ENCODE measurements at regions not wholly inside any gene's neighbourhood (a gene's known extent, or its start where the extent isn't known, plus 50 kb on each side); places are given as distances from the start of the nearest gene placed in this dataset.

DNA sequence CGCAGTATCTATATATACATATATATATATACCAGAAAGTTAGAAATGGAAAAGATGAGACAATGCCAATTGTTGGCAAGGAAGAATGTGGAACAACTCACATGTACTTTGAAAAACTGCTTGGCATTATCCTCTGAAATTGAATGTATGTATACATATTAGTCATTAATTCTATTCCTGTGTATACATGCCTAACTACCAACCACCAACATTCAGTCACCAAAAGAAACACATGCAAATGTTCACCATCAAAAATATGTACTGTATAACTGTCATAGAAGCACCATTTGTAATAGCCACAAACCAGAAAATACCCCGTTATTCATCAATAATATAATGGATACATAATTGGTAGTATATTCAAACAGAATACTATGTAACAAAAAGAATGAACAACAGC is 330.2 kb upstream of the GRAMD2B start:
- TF ChIP-seq, protein P1, sequence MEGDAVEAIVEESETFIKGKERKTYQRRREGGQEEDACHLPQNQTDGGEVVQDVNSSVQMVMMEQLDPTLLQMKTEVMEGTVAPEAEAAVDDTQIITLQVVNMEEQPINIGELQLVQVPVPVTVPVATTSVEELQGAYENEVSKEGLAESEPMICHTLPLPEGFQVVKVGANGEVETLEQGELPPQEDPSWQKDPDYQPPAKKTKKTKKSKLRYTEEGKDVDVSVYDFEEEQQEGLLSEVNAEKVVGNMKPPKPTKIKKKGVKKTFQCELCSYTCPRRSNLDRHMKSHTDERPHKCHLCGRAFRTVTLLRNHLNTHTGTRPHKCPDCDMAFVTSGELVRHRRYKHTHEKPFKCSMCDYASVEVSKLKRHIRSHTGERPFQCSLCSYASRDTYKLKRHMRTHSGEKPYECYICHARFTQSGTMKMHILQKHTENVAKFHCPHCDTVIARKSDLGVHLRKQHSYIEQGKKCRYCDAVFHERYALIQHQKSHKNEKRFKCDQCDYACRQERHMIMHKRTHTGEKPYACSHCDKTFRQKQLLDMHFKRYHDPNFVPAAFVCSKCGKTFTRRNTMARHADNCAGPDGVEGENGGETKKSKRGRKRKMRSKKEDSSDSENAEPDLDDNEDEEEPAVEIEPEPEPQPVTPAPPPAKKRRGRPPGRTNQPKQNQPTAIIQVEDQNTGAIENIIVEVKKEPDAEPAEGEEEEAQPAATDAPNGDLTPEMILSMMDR (IDR thresholded peaks at IDR 0.05 in 2 of 3, conservative IDR thresholded peaks at IDR 0.05 in 1 of 3; ENCODE audit: control insufficient read depth in 2 of 3, extremely low read depth in 1 of 3, insufficient read depth in 1 of 3, low read depth in 3 of 3, low read length in 3 of 3) = no peak
- TF ChIP-seq POLR2A (IDR thresholded peaks at IDR 0.05; ENCODE audit: low read depth, low read length) = no peak
- no peak for TF ChIP-seq SIN3A (IDR thresholded peaks at IDR 0.05; ENCODE audit: low read depth, low read length)
- no peak for TF ChIP-seq SUZ12 (IDR thresholded peaks at IDR 0.05; ENCODE audit: unreplicated experiment)
- TF ChIP-seq SP1 (IDR thresholded peaks at IDR 0.05; ENCODE audit: low read depth, low read length) = no peak
- TF ChIP-seq ZNF384 (IDR thresholded peaks at IDR 0.05; ENCODE audit: borderline replicate concordance, low read depth, low read length) = no peak
- no peak for TF ChIP-seq POLR2AphosphoS2 (IDR thresholded peaks at IDR 0.05; ENCODE audit: low read depth, low read length)
- no peak for TF ChIP-seq ZNF274 (IDR thresholded peaks at IDR 0.05; ENCODE audit: insufficient read depth, insufficient read length)
- no peak for TF ChIP-seq KDM1A (IDR thresholded peaks at IDR 0.05; ENCODE audit: borderline replicate concordance)
- no peak for TF ChIP-seq CREB1 (IDR thresholded peaks at IDR 0.05; ENCODE audit: low read depth)
- TF ChIP-seq, protein P2, sequence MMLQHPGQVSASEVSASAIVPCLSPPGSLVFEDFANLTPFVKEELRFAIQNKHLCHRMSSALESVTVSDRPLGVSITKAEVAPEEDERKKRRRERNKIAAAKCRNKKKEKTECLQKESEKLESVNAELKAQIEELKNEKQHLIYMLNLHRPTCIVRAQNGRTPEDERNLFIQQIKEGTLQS (IDR thresholded peaks at IDR 0.05; ENCODE audit: borderline replicate concordance, extremely low read depth, low read depth, low read length) = no peak
- no peak for TF ChIP-seq BCL11A (IDR thresholded peaks at IDR 0.05; ENCODE audit: low read depth, low read length)

Data from GM12878 (cell line).